Suprapubic skin (tissue), 4 donors: ENCODE measurements at regions not wholly inside any gene's neighbourhood (a gene's known extent, or its start where the extent isn't known, plus 50 kb on each side); places are given as distances from the start of the nearest gene placed in this dataset.

Source experiments
- CTCF ChIP-seq, 2 donors: fragments of 200-600 bp in 1 of 2; fragments of 450-650 bp in 1 of 2; sonication (generic) in 1 of 2; IDR thresholded peaks; one replicate each; pipeline ENCODE4 v1.5.1; 2016 to 2019; ENCODE audit warnings: antibody characterized with exemption in 2 of 2, mild to moderate bottlenecking in 1 of 2, moderate library complexity in 1 of 2
- POLR2A ChIP-seq, 2 donors: fragments of 450-650 bp; IDR thresholded peaks; one replicate each; pipeline ENCODE4 v1.6.1; 2017; ENCODE audit warnings: antibody characterized with exemption in 2 of 2, mild to moderate bottlenecking in 2 of 2, moderate library complexity in 2 of 2
- POLR2AphosphoS5 ChIP-seq, 3 donors: sonication (generic); formaldehyde crosslinking; IDR thresholded peaks; one replicate each; pipeline ENCODE4 v1.6.1; 2017; ENCODE audit warnings: antibody characterized with exemption in 3 of 3

- no peak for TF ChIP-seq CTCF (IDR thresholded peaks at IDR 0.05)
- no peak for TF ChIP-seq POLR2AphosphoS5 (IDR thresholded peaks at IDR 0.05)
- no peak for TF ChIP-seq POLR2A (IDR thresholded peaks at IDR 0.05)
These were observed 467.7 kb downstream of the NKX6-1 start for GRCh38 chr4:84031401-84031800.
